HG02938 (cell line): ENCODE measurements at regions not wholly inside any gene's neighbourhood (a gene's known extent, or its start where the extent isn't known, plus 50 kb on each side); places are given as distances from the start of the nearest gene placed in this dataset.

Experiments
- ATAC-seq: cut with Tn5 transposase; IDR thresholded peaks from one replicate; pipeline ENCODE4 v1.9.1; 2021; ENCODE audit warnings: mild to moderate bottlenecking, moderate library complexity; ENCODE audit not compliant: unreplicated experiment

- no peak for ATAC-seq
These were observed 281.6 kb upstream of the SEMA6A start for GRCh38 chr5:116856271-116856670.

GRCh38 chr5:116853992-116854391, 279.4 kb upstream of the SEMA6A start:
- no peak for ATAC-seq

GRCh38 chr5:116848954-116849581, 274.4 kb upstream of the SEMA6A start:
- peak; percentile 51 for ATAC-seq

- ATAC-seq, result no peak
These were observed 273.3 kb upstream of the SEMA6A start for GRCh38 chr5:116847960-116848359.

GRCh38 chr5:116844015-116844414, 269.4 kb upstream of the SEMA6A start:
- ATAC-seq, result no peak

GRCh38 chr5:116842514-116842961, 267.9 kb upstream of the SEMA6A start:
- no peak for ATAC-seq

- no peak for ATAC-seq
These were observed 267.1 kb upstream of the SEMA6A start for GRCh38 chr5:116841734-116842133.

GRCh38 chr5:116838011-116838536, 263.5 kb upstream of the SEMA6A start:
- no peak for ATAC-seq

- ATAC-seq, result no peak
These were observed 260.3 kb upstream of the SEMA6A start for GRCh38 chr5:116834796-116835515.

GRCh38 chr5:116830079-116830478, 255.5 kb upstream of the SEMA6A start:
- no peak for ATAC-seq

GRCh38 chr5:116827078-116827477, 252.5 kb upstream of the SEMA6A start:
- ATAC-seq, result no peak

- no peak for ATAC-seq
These were observed 250.9 kb upstream of the SEMA6A start for GRCh38 chr5:116825486-116825885.

GRCh38 chr5:116824751-116825438, 250.3 kb upstream of the SEMA6A start:
- no peak for ATAC-seq

GRCh38 chr5:116814626-116815385, 240.2 kb upstream of the SEMA6A start:
- no peak for ATAC-seq

GRCh38 chr5:116813906-116814305, 239.3 kb upstream of the SEMA6A start:
- ATAC-seq, result no peak

GRCh38 chr5:116813356-116813755, 238.7 kb upstream of the SEMA6A start:
- no peak for ATAC-seq

GRCh38 chr5:116810951-116811350, 236.3 kb upstream of the SEMA6A start:
- no peak for ATAC-seq

GRCh38 chr5:116806836-116807235, 232.2 kb upstream of the SEMA6A start:
- no peak for ATAC-seq

GRCh38 chr5:116799401-116799800, 224.8 kb upstream of the SEMA6A start:
- no peak for ATAC-seq

GRCh38 chr5:116795189-116795588, 220.6 kb upstream of the SEMA6A start:
- no peak for ATAC-seq

GRCh38 chr5:116789522-116789921, 214.9 kb upstream of the SEMA6A start:
- no peak for ATAC-seq
